ENCODE measurements at regions not wholly inside any gene's neighbourhood (a gene's known extent, or its start where the extent isn't known, plus 50 kb on each side); places are given as distances from the start of the nearest gene placed in this dataset.

DNA sequence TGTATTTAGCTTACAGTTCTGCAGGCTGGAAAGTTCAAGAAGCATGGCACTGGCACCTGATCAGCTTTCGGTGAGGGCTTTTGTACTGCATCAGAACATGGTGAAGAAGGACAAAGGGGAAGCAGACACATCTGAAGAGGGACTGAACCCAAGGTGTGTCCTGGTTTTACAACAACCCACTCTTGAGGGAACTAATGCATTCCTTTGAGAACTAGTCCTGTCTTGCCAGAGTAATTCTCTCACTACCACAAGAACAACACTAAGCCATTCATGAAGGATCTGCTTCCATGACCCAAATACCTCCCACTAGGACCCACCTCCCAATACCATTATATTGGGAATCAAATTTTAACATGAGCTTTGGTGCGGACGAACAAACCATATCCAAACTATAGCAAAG, 93.6 kb downstream of the RFC3 start:
- Histone ChIP-seq H3K4me1 (replicated peaks in 1 of 2) (no peaks in the 10 kb centered on the region), H3K4me3 (no peak overlapping the region), H3K27ac (no peak overlapping the region), H3K36me3 (replicated peaks in 1 of 2) (no peaks in the 10 kb centered on the region), H3K9me3 (replicated peaks in 1 of 3) (no peaks in the 10 kb centered on the region), H3K27me3 (no peaks in the 10 kb centered on the region)
- no peak for DNase-seq
- TF ChIP-seq, protein P1, sequence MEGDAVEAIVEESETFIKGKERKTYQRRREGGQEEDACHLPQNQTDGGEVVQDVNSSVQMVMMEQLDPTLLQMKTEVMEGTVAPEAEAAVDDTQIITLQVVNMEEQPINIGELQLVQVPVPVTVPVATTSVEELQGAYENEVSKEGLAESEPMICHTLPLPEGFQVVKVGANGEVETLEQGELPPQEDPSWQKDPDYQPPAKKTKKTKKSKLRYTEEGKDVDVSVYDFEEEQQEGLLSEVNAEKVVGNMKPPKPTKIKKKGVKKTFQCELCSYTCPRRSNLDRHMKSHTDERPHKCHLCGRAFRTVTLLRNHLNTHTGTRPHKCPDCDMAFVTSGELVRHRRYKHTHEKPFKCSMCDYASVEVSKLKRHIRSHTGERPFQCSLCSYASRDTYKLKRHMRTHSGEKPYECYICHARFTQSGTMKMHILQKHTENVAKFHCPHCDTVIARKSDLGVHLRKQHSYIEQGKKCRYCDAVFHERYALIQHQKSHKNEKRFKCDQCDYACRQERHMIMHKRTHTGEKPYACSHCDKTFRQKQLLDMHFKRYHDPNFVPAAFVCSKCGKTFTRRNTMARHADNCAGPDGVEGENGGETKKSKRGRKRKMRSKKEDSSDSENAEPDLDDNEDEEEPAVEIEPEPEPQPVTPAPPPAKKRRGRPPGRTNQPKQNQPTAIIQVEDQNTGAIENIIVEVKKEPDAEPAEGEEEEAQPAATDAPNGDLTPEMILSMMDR (IDR thresholded peaks at IDR 0.05): no peak
- TF ChIP-seq POLR2A (IDR thresholded peaks at IDR 0.05): no peak
- WGBS, 4 donors: 97 to 100% (median 99%) methylated on average over 3 of the region's 3 CpGs
- intact Hi-C loops (cut with DNase I): no loop called here

DNA sequence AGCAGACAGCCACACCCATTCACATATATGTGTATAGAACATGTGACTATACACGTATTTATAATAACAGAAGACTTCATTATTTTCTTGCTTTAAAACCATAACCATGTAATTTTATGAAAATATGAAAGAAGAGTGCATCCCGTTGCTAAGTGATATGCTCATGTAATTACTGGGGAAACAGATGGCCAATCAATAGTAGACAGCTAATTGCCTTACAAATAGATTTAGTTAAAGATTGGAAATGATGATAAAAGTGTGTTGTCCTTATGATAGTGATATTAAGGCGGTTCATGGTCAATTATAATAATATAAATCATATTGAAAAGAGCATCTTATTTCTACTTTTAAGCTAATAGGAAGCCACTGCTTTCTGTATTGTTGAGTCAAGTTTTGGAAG, 95.9 kb downstream of the RFC3 start:
- WGBS, 4 donors: 88 to 93% (median 91%) methylated on average over 3 of the region's 3 CpGs

DNA sequence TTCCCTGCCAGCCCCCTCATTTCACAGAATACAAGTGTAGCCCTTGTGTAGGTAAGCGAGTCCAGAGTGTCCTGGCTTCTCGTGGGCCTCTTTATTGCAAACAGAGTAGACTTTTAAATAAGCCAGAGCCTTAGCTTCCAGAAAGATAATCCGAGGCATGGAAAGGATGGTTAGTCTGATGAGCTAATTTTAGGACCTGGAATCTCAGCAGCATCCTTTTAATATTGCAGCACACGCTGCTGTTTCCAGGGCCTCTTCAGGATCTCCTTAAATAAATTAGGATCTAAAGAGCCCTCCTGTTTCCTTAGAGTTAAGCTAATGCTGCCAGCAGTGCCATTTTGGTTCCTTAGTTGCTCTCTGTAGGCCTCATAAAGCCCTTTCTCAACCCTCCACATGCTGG, 99.2 kb downstream of the RFC3 start:
- no peak overlapping the region for H3K27ac ChIP-seq
- 88 to 95% (median 92%) methylated on average over 4 of the region's 4 CpGs for WGBS, 4 donors
- no peak for TF ChIP-seq POLR2A (IDR thresholded peaks at IDR 0.05)
- TF ChIP-seq, protein P1 (IDR thresholded peaks at IDR 0.05): no peak
- H3K9me3 ChIP-seq (replicated peaks in 1 of 3): no peaks in the 10 kb centered on the region
- H3K4me1 ChIP-seq (replicated peaks in 1 of 2): peaks cover 0 to 12% of the 10 kb centered on the region in 2 donors
- H3K27me3 ChIP-seq: no peaks in the 10 kb centered on the region
- intact Hi-C loops (cut with DNase I): no loop called here
- no peaks in the 10 kb centered on the region for H3K36me3 ChIP-seq (replicated peaks in 1 of 2)
- H3K4me3 ChIP-seq: no peak overlapping the region
- DNase-seq: no peak

More for the DNA sequence above, 95.9 kb downstream of the RFC3 start:
- TF ChIP-seq, protein P1 (IDR thresholded peaks at IDR 0.05): no peak
- no peak for TF ChIP-seq POLR2A (IDR thresholded peaks at IDR 0.05)
- no peak for DNase-seq
- intact Hi-C loops (cut with DNase I): no loop called here
- H3K27ac ChIP-seq: peak overlapping the region in 1 of 5 donors; percentile 35
- H3K36me3 ChIP-seq (replicated peaks in 1 of 2): no peaks in the 10 kb centered on the region
- H3K27me3 ChIP-seq: no peaks in the 10 kb centered on the region
- no peaks in the 10 kb centered on the region for H3K9me3 ChIP-seq (replicated peaks in 1 of 3)
- H3K4me1 ChIP-seq (replicated peaks in 1 of 2): peaks cover 0 to 10% of the 10 kb centered on the region in 2 donors
- H3K4me3 ChIP-seq: no peak overlapping the region

DNA sequence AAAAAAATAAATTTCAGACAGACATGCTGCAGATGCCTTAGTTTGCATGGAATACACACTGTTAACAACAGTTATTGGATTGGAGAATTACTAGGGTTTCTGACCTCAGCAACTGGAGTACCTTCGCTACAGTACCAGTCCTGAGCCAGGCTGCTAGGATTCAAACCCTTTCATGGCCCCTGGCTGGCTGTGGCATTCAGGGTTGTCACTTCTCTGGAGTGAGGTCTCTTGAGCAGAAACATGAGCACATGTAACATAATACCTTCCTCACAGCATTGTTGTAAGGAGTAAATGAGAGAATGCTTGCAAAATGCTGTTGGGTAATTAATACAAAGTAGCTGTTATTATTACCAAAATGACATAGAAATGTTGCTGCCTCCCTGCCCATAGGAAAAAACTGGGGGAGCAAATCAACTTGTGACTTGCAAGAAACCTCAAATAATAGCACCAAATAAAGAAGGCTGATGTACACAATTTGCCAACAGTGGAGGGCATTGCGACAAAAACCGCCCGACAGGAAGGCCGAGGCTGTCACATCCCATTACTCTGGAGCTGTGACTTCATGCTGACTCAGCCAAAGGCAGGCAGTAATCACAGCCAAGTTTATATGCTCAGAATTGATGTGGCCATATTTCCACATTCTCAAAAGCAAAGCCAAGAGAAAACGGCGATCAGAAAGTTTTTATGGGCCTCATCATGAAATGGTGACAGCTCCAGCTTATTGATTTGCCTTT, 100.4 kb downstream of the RFC3 start:
- no peaks in the 10 kb centered on the region for H3K9me3 ChIP-seq (replicated peaks in 1 of 3)
- TF ChIP-seq, protein P1 (IDR thresholded peaks at IDR 0.05): no peak
- no peak for TF ChIP-seq POLR2A (IDR thresholded peaks at IDR 0.05)
- H3K4me3 ChIP-seq: no peak overlapping the region
- WGBS, 4 donors: 26 to 37% (median 34%) methylated on average over 7 of the region's 7 CpGs
- DNase-seq: peak; percentile 78 to 92 (median 88)
- no peaks in the 10 kb centered on the region for H3K36me3 ChIP-seq (replicated peaks in 1 of 2)
- no peaks in the 10 kb centered on the region for H3K27me3 ChIP-seq
- peak overlapping the region in 4 of 5 donors; percentile 11 to 60 (median 30) for H3K27ac ChIP-seq
- intact Hi-C loops (cut with DNase I): no loop called here
- peaks cover 0 to 12% of the 10 kb centered on the region in 2 donors for H3K4me1 ChIP-seq (replicated peaks in 1 of 2)
